ENCODE measurements at regions not wholly inside any gene's neighbourhood (a gene's known extent, or its start where the extent isn't known, plus 50 kb on each side); places are given as distances from the start of the nearest gene placed in this dataset.
"Not testable (repeated sequence)": the region's sequence is repeated elsewhere in the genome, so short reads cannot be mapped to it uniquely, and the experiment has no call there.

DNA sequence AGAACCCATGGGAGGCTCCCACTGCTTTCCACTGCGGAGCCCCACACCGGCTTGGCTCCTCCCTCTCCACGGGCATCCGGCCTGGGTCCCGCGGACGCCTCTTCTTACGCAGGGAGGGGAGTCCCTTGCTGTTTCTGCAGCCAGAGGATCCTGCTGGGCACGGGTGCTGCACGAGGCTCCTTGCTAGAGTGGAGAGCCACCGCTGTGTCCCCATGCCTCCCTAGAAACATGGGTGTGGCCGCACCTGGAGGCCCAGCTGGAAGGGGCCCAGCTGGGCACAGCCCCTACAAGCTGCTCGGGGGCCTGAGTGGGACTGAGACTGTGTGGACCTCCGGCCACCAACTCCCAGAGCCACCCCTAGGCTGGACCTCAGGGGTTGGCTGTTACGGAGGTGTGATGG, 67.7 kb upstream of the GPC1 start:
- no peak for DNase-seq (ENCODE audit: low read depth in 4 of 4, low spot score in 2 of 4)

GRCh38 chr2:240368781-240369331, 66.6 kb upstream of the GPC1 start:
- no peak for DNase-seq (ENCODE audit: low read depth in 4 of 4, low spot score in 2 of 4)

- no peak for DNase-seq (ENCODE audit: low read depth in 4 of 4, low spot score in 2 of 4)
These were observed 66.1 kb upstream of the GPC1 start for GRCh38 chr2:240369335-240369734.

DNA sequence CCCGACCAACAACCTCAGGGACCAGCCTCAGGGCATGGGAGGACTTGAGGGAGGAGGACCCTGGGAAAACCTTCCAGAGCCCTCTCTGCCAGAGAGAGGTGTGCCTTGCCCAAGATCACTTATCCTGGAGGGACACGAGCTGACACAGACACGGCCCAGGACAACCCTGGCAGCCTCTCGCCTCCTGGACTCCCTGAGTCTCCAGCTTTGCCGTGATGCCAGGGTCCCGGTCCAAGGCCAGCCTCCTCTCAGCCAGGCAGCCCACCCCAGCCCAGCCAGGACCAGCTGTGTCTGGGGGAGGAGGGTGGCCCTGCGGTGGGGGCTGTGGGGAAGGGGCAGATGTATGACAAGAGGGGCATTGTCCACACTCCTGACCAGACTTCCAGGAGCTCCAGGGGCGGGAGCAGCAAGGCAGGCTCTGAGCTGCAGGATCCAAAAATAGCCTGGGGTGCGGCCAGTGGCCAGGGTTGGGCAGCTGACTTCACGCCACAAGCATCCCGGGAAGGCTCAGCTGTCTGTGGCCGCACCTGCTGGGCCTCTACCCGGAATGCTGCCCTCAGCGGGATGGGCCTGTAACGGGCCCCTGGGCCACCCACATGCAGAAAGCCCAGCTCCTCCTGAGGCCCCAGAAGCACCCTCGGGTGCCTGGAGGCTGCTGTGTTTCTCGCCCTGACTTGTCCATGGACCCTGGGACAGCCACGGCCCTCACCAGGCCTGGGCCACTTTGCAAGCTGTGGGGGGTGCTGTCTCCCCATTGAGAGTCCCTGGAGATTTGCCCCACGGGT, 65.5 kb upstream of the GPC1 start:
- DNase-seq (ENCODE audit: low read depth in 4 of 4, low spot score in 2 of 4) = no peak

- no peak for DNase-seq (ENCODE audit: low read depth in 4 of 4, low spot score in 2 of 4)
These were observed 64.1 kb upstream of the GPC1 start for GRCh38 chr2:240371129-240372000.

DNA sequence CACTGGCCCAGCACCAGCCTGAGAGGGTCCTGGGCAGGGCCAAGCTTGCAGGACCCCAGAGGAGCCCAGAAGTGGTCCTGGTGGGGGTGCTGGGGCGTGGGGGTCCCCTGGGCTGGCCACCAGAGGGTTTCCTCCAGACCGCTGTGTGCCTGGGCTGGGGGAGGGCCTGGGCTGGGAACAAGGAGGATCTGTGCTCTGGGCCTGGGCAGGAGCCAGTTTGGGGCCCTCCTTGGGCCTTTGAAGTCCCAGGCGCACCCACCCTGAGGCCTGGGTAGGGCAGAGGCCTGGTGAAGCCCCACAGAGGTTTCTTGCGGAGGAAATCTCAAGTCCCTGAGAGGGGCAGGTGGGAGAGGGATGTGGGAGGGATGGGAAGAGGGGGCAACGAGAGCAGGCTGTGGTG, 63.4 kb upstream of the GPC1 start:
- no peak for DNase-seq (ENCODE audit: low read depth in 4 of 4, low spot score in 2 of 4)

DNA sequence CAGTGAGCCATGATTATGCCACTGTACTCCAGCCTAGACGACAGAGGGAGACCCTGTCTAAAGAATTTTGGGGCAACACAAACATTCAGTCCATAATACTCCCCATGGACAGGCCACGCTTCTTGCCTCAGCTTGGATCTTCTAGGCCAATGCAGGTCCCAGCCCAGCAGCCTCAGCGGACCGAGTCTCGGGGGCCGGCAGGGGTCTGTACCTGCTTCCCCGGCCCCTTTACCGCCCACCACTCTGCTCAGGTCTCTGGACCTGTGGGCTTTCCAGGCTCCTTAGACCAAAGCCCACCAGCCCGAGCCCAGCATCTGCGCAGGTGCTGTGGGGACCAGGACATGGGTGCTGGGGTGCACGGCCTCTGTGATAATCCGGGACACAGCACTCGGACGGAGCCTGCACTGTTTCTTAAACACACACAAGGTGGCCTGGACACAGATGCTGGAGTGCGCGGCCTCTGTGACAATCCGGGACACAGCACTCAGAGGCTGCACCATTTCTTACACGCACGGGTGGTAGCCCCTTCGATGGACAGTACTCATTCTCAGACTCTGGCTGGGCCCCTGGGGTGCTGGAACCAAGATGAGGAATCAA, 62.1 kb upstream of the GPC1 start:
- no peak for DNase-seq (ENCODE audit: low read depth in 4 of 4, low spot score in 2 of 4)

DNA sequence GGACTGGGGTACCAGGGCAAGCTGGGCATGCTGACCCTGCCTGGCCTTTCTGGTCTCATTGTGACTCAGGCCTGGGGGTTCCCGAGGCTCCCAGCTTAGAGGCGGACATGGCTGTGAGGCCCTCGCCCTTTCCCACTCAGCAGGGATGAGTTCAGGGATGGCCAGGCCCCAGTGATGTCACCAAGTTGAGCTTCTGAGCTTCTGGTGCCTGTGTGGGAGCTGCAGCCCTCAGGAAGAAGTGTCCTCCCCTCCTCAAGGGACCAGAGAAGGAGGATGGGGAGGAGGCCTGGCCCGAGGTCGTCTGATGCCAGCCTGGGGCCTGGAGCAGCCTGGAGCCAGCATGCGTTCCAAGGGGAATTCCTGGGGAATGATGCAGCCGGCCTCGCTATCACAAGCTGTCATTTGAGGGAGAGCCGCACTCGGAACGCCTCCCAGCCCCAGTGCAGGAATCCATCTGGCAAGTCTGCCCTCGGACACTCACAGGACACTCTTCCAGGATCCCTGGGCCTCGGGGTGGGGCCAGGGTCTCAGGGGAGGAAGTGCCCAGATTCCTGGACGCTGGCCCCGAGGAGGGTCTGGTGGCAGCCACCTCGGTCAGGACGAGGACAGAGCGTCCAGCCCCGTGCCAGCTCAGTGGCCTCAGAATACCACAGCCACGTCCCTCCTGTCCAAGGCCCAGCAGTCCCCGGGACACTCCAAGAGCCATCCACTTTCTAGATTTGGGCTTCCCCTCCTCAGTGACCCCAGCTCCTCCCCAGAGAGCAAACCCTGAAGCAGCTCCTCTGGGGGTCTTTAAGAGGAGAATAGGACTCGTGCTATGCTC, 61.2 kb upstream of the GPC1 start:
- no peak for DNase-seq (ENCODE audit: low read depth in 4 of 4, low spot score in 2 of 4)

DNA sequence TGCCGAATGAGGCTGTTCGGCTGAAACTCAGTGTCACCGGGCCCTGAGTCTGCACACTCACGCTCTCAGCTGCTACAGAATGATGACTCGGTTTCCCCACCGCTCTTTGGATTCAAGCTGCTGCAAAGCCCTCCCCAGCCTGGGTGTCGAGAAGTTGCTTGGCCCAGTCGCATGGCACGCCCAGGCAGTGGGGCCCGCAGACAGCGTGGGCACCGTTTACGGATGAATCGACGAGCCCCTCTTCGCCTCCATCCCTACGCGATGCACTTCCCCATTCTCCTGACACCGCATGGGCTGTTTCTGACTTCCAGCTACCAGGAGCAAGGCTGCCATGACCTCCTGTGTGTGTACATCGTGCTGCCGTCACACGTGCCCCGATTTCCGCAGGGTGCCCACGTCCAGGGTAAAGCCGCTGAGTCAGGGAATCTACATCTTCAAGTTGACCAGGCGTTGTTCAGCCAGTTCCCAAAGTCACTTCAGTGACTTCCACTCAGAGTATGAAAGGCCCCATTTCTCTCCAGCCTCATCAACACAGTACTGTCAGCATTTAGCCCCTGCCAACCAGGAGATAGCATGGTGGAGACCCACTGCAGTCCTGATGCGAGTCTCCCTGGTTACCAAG, 60.3 kb upstream of the GPC1 start:
- no peak for DNase-seq (ENCODE audit: low read depth in 4 of 4, low spot score in 2 of 4)

DNA sequence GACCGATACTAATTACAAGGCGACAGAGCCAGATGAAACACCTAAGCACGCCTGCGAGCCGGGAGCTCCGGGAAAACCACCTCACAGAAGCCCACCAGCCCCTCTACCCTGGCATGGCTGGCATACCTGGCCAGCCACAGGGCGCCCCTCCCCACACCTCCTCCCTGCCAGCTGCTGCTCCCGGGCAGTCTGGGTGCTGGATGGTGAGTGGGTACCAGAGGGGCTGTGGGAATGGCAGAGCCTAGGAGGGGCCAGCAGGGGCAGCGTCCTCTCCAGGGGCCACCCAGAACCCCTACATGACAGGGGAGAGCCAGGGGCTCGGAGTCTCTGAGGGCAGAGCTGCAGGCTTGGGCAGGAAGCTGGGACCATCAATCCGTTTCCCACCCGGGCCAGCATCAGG, 58.7 kb upstream of the GPC1 start:
- DNase-seq (ENCODE audit: low read depth in 4 of 4, low spot score in 2 of 4) = no peak

GRCh38 chr2:240377366-240377765, 58.1 kb upstream of the GPC1 start:
- no peak for DNase-seq (ENCODE audit: low read depth in 4 of 4, low spot score in 2 of 4)

GRCh38 chr2:240379089-240379636, 56.3 kb upstream of the GPC1 start:
- DNase-seq (ENCODE audit: low read depth in 4 of 4, low spot score in 2 of 4) = no peak

- DNase-seq (ENCODE audit: low read depth in 4 of 4, low spot score in 2 of 4) = no peak
These were observed 52.2 kb upstream of the GPC1 start for GRCh38 chr2:240383099-240383758.

- DNase-seq (ENCODE audit: low read depth in 4 of 4, low spot score in 2 of 4) = no peak
These were observed 51.4 kb upstream of the GPC1 start for GRCh38 chr2:240383871-240384700.

GRCh38 chr2:240384711-240385450, 50.6 kb upstream of the GPC1 start:
- DNase-seq (ENCODE audit: low read depth in 4 of 4, low spot score in 2 of 4) = no peak

GRCh38 chr2:240385451-240386161, 49.9 kb upstream of the GPC1 start:
- not testable (repeated sequence) for DNase-seq (ENCODE audit: low read depth in 4 of 4, low spot score in 2 of 4)
